Cardiac fibroblast (primary cell): ENCODE measurements at regions not wholly inside any gene's neighbourhood (a gene's known extent, or its start where the extent isn't known, plus 50 kb on each side); places are given as distances from the start of the nearest gene placed in this dataset.

Experiments
- DNase-seq, 2 donors: peaks; one replicate each; pipeline versions ENCODE4 v3.0.0 to v3.0.0-alpha.2; 2010; ENCODE audit warnings: low read depth in 2 of 2
- H3K4me3 ChIP-seq, 2 donors: replicated peaks in 1 of 2; 1 replicate in 1 of 2; 2 replicates in 1 of 2; pipeline ENCODE4 v1.5.1; 2011; ENCODE audit warnings: low read depth in 2 of 2, low read length in 2 of 2, mild to moderate bottlenecking in 2 of 2, moderate library complexity in 1 of 2
- TF ChIP-seq, protein P1 (sequence below): IDR thresholded peaks from one replicate; pipeline ENCODE4 v1.5.1; 2011; ENCODE audit warnings: low read depth, mild to moderate bottlenecking, low read length, inconsistent platforms

GRCh38 chr10:80697926-80698325 is 160.2 kb downstream of the SH2D4B start:
- no peak overlapping the region for H3K4me3 ChIP-seq
- TF ChIP-seq, protein P1, sequence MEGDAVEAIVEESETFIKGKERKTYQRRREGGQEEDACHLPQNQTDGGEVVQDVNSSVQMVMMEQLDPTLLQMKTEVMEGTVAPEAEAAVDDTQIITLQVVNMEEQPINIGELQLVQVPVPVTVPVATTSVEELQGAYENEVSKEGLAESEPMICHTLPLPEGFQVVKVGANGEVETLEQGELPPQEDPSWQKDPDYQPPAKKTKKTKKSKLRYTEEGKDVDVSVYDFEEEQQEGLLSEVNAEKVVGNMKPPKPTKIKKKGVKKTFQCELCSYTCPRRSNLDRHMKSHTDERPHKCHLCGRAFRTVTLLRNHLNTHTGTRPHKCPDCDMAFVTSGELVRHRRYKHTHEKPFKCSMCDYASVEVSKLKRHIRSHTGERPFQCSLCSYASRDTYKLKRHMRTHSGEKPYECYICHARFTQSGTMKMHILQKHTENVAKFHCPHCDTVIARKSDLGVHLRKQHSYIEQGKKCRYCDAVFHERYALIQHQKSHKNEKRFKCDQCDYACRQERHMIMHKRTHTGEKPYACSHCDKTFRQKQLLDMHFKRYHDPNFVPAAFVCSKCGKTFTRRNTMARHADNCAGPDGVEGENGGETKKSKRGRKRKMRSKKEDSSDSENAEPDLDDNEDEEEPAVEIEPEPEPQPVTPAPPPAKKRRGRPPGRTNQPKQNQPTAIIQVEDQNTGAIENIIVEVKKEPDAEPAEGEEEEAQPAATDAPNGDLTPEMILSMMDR, result no peak
- no peak for DNase-seq

- H3K4me3 ChIP-seq, result no peak overlapping the region
- DNase-seq, result peak; percentile 71
- TF ChIP-seq, protein P1, result peak; percentile 76
Observed at GRCh38 chr10:80699602-80700039, 161.9 kb downstream of the SH2D4B start.

DNA sequence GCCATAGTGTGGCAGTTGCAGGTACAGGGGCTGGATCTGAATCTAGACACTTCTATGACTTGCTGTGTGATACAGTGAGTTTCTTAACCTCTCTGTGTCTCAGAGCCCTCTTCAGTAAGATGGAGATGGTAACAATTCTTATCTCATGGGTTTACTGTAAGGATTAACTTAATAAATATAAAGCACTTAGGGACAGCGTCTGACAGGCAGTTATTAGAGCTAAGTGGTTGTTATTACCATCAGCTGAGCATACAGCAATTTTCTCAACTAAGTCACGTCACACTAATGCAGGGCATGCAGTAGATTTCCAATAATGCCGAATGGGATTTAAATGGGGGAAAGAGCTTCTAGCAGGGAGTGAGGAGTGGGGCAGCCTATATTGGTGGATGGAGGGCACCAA is 162.6 kb downstream of the SH2D4B start:
- TF ChIP-seq, protein P1, result no peak
- DNase-seq, result no peak
- H3K4me3 ChIP-seq, result no peak overlapping the region

GRCh38 chr10:80700760-80701444 is 163.2 kb downstream of the SH2D4B start:
- DNase-seq, result no peak
- TF ChIP-seq, protein P1, result no peak
- H3K4me3 ChIP-seq, result no peak overlapping the region

DNA sequence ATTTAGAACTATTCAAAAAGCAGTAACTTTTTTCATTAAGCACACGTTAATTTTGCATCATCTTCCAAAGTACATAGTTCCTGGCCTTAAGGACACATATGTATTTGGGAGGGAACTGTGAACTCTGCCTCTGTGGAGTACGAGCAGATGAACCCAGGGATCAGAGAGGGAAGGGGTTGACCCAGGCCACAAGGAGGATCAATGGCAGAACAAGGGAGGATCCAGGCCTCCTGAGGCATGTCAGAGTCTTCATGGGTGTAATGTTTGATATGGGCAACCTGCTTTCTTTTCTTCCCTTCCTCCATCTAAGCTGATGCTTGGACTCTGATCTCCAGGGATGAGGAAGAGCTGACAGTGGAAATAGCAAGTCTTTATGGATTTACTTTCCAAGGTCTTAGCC is 164.0 kb downstream of the SH2D4B start:
- no peak overlapping the region for H3K4me3 ChIP-seq
- no peak for DNase-seq
- TF ChIP-seq, protein P1, result no peak

GRCh38 chr10:80702143-80702542 is 164.4 kb downstream of the SH2D4B start:
- TF ChIP-seq, protein P1, result no peak
- no peak overlapping the region for H3K4me3 ChIP-seq
- DNase-seq, result no peak

DNA sequence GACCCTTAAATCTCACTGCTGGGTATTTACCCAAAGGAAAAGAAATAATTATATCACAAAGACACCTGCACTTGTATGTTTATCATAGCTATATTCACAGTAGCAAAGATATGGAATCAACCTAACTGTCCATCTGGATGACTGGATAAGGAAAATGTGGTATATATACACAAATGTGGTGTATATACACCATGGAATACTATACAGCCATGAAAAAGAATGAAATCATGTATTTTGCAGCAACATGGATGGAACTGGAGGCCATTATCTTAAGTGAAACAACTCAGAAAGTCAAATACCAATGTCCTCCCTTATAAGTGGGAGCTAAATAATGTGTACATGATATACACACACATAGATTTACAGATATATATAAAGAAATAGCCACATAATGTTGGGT is 168.2 kb downstream of the SH2D4B start:
- no peak overlapping the region for H3K4me3 ChIP-seq
- DNase-seq, result no peak
- TF ChIP-seq, protein P1, result no peak
